Fibroblast of lung (primary cell): ENCODE measurements at regions not wholly inside any gene's neighbourhood (a gene's known extent, or its start where the extent isn't known, plus 50 kb on each side); places are given as distances from the start of the nearest gene placed in this dataset.

Experiments
- EZH2 ChIP-seq: IDR thresholded peaks from 2 replicates; pipeline ENCODE4 v1.5.1; 2012; ENCODE audit warnings: low read length, control low read depth, mild to moderate bottlenecking; ENCODE audit errors: missing control alignments
- TF ChIP-seq, protein P1 (sequence below), 2 donors: IDR thresholded peaks in 1 of 2; conservative IDR thresholded peaks in 1 of 2; 1 replicate in 1 of 2; 2 replicates in 1 of 2; pipeline ENCODE4 v1.5.1; 2011 to 2012; ENCODE audit warnings: low read length in 2 of 2, control low read depth in 1 of 2, inconsistent platforms in 1 of 2, low read depth in 1 of 2, mild to moderate bottlenecking in 1 of 2

DNA sequence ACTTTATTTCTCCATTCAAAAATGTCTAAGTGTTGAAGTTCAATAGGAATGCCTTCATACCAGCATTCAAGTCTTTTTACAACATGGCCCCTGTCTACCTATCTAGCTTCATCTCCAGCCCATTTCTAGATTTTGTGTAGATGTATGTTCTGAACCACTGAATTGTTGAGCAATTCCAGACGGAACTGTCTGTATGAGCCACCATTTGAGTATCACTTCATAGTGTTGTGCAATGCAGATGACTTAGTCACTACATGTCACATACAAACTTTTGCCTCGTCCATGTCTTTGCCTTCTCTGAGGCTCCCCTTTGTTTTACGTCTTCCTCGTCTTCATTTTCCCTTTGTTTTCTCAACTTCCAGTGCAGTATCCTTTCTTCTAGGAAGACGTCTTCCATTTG is 118.1 kb downstream of the INHBA start:
- TF ChIP-seq, protein P1, sequence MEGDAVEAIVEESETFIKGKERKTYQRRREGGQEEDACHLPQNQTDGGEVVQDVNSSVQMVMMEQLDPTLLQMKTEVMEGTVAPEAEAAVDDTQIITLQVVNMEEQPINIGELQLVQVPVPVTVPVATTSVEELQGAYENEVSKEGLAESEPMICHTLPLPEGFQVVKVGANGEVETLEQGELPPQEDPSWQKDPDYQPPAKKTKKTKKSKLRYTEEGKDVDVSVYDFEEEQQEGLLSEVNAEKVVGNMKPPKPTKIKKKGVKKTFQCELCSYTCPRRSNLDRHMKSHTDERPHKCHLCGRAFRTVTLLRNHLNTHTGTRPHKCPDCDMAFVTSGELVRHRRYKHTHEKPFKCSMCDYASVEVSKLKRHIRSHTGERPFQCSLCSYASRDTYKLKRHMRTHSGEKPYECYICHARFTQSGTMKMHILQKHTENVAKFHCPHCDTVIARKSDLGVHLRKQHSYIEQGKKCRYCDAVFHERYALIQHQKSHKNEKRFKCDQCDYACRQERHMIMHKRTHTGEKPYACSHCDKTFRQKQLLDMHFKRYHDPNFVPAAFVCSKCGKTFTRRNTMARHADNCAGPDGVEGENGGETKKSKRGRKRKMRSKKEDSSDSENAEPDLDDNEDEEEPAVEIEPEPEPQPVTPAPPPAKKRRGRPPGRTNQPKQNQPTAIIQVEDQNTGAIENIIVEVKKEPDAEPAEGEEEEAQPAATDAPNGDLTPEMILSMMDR (conservative IDR thresholded peaks at IDR 0.05 in 1 of 2, IDR thresholded peaks at IDR 0.05 in 1 of 2; ENCODE audit: low read depth in 1 of 2, low read length in 2 of 2) = no peak
- no peak for TF ChIP-seq EZH2
